Endometrial microvascular endothelial cells (primary cell): ENCODE measurements at regions not wholly inside any gene's neighbourhood (a gene's known extent, or its start where the extent isn't known, plus 50 kb on each side); places are given as distances from the start of the nearest gene placed in this dataset.

Source experiments
- in situ Hi-C: cut with HindIII; loops from 2 replicates; pipeline ENCODE4 v1.10.0; 2017; ENCODE audit warnings: low sequenced_read_pairs, low pct_unique_long_range_greater_than_20kb; ENCODE audit errors: inconsistent ontology term

DNA sequence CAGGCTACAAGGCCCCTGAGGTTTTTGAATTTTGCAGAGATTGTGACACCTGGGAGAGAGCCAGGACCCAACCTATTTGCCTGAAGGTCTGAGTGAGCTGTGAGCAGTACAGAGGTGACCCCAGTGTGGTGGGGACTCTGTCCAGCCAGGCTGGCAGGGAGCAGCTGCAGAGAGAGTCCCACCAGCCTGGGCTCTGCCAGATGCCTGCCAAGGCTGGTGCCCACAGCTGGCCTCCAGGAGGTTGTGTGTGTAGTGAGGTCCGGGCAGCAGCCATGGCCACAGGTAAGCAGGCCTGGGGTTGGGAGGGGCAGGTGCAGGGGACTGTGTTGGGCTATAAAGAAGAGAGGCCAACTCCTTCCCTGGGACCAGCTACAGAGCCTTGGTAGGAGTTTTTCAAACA lies 144.8 kb downstream of the CRYBB2 start:
- in situ Hi-C loops = no loop called here

DNA sequence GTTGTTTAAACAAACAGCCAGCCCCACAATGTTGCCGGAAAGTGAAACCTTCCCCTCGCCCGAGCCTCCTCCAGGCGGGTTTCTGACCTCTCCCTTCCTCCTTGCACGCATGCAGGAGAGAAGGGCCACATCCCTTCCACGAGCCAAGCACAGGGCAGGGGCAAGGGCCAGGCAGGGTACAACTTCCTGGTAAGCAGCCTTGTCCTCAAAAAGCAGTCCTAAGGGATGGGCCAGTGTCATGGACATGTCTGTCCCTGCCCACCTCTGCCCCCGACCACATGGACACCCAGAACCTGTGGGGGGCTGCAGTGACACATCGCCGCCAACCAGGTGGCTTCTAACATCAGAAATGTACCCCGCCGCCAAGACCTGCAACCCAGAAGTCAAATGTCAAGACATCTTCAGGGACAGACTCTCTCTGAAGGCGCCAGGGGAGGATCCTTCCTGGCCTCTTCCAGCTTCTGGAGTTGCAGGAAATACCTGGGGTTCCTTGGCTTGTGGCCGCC lies 145.3 kb downstream of the CRYBB2 start:
- in situ Hi-C loops = no loop called here

DNA sequence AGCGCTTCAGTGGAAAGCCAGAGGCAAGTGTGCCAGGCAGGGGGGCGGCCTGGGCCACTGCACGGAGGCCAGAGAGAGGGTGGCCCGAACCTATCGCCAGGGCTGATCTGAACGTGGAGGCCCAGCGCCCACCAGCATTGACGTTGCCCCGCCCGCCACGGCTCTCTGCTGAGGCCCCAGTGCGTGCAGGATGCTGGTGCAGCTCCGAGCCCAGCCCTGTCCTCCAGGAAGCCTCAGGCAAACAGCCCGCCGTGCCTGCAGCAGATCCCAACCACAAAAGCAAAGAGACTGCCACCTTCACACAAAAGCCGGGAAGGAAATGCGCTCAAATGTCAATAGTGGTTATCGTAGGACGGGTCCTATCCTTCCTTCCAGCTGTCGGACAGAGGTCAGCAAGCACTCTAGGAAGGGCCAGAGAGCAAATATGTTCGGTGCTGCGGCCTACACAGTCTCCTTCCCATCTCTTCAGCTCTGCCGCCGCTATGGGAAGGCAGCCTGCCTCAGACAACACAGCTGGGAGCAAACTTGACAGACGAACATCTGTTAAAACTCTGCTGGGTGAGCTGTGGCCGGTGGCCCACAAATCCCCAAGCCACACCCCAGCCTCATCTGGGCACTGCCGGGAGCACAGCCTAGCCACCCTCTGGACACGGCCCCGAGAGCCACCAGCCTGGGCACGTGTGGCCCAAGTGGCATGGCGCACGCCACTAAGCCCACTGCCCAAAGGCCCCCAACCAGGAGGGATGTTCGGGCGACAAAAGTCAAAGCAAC lies 146.2 kb downstream of the CRYBB2 start:
- in situ Hi-C loops = no loop called here

DNA sequence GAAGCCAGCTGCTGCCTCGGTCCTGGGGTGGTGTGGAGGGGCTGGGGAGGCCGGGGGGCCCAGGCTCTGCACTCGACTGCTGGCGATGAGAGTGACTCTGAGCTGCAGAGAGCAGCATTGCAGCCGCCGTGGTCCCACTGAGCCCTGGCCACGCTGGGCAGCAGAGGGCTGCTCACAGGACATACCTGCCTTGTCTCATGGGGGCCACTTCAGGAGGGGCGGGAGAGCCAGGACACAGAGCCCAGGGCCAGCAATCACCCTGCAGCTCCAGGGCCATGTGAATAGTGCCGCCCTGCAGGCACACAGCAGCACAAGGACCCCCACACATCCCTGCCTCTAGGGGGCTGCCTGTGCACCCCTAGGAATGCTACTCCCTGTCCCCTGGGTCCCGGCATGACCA lies 147.0 kb downstream of the CRYBB2 start:
- in situ Hi-C loops = no loop called here

DNA sequence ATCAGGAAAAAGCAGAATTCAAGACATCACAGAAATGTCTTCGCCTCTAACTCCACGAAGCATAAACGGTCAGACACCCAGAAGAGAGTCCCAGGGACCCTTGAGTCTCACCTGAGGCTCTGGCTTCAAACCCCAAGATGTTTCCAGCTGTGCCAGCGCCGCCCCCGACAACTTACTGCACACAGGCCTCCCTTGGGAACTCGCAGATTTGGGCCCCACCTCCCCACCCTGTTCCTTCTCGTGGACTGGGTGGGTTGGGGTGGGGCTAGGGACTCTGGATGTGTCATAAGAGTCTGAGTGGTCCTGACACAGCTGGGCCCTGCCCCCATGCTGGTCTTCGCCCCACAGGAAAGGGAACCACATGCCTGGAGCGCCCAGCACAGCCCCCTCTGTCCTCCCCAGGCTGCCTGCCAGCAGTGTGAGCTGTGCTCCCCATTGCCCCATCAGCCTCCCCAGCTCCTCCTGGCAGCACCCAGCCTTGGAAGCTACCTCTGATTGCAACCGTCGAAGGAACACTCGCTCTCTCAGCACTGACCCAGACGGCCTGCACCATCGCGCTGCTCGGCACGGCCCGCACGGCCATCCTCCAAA lies 147.5 kb downstream of the CRYBB2 start:
- in situ Hi-C loops = no loop called here

DNA sequence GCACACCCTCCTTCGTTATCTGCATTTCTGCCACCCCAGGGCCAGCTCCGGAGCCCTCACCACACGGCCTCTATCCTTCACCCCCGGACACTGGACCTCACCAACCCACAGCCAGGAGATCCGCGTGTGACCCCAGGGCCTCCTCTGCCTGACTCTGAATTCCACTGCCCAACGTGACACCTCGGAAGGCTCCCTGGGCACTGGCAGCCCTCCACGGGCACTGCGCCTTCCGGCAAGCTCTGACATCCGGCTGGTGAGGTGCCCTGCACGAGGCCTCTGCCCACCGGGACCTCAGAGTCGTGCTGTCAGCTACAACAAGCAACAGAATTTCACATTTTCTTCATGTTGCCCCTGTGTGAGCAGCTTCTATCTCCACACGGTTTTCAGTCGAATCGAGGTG lies 148.3 kb downstream of the CRYBB2 start:
- in situ Hi-C loops = no loop called here

DNA sequence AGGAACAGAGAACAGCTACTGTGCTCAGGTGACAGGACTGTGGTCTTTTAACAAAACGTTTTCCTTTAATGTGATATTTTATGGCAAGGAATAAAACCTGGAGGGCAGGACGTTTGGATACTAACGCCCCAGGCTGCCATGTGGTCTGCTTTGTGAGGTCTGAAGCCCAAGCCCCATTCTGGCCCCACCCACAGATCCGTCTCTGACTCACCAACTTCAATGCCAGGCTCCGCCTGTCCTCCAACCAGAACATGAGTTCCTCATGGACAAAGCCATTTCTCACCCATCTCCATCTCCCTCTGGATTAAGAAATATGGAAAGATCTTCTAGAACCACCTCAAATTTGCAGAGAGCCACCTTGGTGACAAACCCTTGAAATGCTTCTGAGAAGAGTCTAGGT lies 148.8 kb downstream of the CRYBB2 start:
- in situ Hi-C loops = no loop called here

DNA sequence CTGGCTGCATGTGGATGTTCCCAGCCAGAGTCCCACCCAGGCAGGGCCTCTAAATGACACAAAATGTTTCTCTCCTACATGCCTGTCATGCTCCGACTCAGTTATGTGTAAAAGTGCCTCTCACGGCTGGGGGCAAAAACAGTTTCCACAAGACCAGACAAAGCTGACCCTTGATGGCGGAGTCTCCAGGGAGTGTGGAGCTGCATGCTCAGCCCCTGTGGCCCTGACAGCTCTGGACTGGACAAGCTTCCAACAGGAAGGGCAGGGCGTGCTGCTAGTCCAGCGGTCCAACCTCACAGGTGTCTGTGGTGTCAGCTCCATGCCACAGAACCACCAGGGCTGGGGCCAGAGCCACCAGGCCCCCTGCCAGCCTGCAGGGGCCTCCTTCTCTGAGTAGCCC lies 149.6 kb downstream of the CRYBB2 start:
- in situ Hi-C loops = no loop called here

DNA sequence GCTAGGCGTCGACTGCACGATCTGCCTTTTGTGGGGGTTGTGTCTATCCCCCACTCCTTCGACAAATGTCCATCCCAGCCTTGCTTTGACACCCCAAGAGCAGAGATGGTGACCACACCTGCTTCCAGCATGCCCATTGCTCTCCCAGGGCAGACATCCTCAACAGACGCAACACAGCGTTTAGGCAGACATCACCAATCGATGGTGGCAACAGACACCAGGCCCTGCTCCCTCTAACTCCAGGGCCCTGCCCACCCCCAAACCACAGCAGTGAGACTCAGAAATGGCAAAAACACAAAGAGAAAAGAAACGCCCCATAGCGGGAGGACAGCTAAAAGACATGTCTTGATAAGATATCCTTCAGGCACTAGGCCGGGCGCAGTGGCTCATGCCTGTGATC lies 150.9 kb downstream of the CRYBB2 start:
- in situ Hi-C loops = no loop called here

DNA sequence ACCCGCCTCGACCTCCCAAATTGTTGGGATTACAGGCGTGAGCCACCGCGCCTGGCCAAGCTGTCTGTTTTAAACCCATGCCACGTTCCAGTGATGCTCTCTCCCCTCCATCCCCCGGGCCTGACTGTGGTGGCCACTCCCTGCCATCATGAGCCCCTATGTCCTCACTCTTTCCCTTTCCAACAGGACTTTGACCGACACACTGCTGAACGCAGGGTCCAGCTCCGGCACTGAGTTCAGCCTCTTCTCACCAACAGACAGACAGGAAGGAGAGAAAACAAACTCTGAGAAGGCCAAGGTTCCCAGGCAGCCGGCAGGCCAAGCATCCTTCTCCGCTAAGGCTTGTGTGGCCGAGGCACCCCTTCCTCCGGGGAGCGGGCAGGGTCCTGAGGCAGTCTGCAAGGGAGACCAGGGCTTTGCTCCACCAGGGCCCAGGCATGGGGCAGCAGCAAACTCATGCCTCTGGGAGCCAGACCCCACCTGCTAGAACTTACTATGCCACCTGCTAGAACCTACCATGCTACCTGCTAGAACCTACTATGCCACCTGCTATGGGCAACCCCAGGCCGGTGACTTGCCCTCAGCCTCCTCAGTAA lies 152.7 kb downstream of the CRYBB2 start:
- in situ Hi-C loops = no loop called here

DNA sequence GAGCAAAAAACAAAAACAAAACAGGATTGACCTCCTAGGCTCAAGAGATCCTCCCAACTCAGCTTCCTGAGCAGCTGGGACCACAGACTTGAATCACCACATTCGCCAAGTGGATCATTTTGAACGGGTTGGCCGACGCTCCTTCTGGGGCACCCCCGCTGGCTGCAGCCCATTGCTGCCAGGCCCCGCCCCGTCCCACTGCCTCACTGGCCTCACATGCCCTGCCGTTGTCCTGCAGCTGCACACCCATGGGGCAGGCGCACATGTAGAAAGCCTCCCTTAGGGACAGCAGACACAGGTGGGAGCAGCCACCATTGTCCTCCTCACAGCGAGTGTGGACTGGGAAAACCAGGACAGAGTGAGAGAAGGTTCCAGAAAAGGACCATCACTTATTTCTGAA lies 154.5 kb downstream of the CRYBB2 start:
- in situ Hi-C loops = no loop called here

DNA sequence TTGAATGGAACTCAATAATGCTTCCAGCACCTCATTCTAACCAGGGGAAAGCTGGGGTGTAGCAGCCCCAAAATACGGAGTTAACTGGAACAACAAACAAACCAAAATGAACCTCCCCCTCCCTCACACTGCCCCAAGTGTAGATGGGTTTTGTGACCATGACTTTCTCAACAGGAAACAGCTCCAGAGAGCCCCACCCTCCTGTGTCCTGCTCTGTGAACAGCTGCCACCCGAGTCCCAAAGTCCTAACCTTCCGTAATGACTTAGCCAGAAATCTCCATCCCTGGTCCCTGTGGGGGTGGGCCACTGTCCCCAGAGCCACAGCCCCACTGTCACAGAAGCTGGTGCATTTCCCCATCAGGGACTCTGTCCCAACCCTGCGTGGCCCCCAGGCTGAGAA lies 155.4 kb downstream of the CRYBB2 start:
- in situ Hi-C loops = no loop called here

DNA sequence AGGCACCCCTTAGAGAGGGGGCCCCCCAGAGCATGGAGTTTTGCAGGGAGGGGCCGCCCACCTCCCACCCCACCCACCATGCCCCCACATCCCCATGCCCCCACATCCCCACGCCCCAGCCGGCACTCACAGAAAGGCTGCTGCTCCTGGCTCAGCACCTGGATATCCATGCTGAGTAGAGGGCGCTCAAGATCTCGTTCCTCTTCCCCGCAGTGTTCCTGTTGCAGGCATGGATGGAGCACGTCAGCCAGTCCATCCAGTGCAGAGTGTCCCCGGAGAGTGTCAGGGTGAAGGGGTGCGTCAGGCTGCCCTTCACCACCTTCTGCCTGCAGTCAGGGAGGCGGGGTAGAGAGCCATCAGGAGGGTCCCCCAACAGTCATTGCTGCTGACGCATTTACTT lies 156.2 kb downstream of the CRYBB2 start:
- in situ Hi-C loops = no loop called here

DNA sequence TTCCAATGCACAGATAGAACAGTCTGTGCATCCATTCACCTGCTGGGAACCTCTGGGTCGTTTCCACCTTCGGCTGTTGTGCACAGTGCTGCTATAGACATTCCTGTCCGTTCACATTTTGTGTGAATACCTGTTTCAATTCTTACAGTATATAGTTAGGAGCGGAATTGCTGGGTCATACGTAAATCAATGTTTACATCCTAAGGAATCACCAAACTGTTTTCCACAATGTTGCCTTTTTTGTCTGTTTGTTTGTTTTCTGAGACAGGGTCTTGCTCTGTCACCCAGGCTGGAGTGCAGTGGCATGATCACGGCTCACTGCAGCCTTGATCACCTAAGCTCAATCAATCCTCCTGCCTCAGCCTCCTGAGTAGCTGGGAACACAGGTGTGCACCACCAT lies 158.3 kb downstream of the CRYBB2 start:
- in situ Hi-C loops = no loop called here

DNA sequence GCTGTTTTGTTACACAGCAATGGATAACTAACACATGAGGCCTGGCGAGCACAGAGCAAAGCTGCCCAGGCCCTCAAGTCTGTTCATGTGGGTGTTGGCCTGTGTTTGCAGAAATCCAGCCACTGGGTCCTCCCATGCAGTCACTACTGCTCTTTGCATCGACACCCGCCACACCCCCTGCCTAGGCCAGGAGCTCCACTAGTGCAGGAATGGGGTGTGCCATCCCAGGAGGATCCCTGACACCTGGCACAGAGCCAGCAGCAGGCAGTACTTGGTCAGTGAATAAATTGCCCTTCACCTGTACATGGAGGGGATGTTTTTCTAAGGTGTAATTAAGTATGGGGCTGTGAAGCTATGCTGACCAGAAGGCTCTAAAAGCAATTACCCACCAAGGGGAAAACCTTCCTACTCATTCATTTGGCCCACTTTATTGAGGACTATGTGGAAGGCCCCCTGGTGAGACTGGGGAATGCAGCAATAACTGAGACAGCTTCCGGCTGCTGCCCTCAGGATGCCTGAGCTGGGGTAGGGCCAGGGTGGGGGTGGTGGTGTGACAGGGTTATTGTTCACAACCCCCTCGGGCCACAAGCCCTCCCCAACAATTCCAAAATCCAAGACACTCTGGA lies 160.8 kb downstream of the CRYBB2 start:
- in situ Hi-C loops = no loop called here

DNA sequence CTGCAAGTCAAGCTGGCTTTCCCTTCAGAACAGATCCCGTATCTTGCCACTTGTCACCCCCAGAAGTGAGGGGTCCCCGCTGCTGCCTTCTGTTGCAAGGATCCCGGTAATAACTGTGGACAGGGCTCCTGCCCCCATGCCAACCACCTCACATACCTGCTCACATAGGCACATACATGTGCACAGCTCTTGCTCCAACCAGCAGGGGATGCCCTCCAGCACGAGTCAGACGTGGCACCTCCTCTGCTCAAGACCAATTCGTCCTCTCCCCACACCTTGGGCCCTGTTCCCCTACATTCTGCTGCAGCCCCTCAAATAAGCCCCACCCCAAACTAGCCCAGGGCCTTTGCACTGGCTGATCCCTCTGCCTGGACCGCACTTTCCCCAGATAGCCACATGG lies 163.3 kb downstream of the CRYBB2 start:
- in situ Hi-C loops = no loop called here

DNA sequence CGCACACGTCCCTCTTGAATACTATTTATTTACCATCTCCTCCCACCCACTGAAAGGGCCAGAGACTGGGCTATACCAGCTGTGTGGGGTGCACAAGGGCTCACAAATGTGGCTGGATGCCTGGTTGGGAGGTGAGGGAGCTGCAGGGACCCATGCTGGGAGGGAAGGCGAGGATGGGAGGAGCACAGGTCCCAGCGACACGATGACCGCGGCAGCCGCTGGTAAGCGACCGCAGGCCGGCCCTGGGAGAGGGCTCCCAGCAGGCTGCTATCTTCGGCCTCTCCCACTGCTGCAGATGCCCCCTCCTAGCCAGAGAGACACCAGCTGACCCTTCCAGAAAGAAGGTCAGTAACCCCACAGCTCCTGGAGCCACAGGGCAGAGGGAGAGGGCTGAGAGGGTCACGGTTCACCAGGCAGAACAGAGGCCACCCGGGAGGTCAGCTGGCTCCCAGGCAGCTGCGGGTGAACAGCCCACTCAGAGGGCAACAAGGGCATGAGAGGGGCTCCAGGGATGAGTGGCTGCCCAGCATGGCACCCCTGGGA lies 163.9 kb downstream of the CRYBB2 start:
- in situ Hi-C loops = no loop called here

DNA sequence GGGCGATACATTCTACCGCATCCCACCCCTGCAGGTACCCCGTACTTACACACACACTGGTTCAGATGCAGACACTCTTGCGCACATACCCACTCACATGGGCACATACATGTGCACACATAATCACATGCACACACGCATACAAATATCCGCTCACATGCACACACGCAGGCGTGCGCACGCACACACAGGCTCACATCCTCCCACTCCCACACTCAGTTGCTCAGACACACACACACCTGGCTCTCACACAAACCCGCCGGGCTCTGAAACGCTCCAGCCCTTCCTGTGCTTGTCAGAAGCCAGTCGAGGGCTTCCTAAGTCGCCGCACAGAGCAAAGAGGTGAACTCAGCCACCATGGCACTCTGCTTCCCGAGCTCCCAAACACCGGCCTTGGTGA lies 164.5 kb downstream of the CRYBB2 start:
- in situ Hi-C loops = no loop called here

DNA sequence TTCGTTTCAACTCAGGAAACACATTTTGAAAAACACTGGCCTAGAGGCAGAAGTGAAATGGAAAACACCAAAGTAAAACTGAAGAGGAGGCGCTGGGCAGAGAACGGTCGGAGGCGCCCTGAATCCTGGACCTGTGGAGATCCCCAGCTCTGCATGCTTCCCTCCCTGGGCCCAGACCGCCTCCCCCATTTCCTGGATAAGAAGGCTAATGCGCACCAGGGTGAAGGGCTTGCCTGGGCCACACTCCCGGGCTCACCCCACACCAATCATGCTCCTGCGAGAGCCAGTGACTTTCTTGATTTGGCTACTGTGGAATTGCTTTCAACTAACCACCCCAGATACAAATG lies 167.1 kb downstream of the CRYBB2 start:
- in situ Hi-C loops = no loop called here

DNA sequence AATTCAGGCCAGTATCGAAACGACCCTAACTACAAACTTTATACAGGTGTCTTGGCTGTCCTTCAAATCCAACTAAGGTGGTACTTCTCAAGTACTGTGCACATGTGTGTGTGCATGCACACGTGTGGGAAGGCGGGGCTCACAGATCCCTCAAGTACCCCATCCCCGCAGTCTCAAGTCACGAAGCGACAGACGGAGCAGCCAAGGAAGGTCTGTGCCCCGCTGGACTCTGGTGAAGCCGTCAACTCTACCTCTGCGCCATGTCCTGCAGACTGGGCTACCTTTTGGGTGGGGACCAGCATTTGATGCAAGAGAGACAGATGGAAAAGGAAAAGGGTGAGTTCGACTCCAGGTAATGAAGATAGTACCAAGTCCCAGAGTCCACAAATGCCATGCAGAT lies 169.0 kb downstream of the CRYBB2 start:
- in situ Hi-C loops = no loop called here
